ENCODE measurements at regions not wholly inside any gene's neighbourhood (a gene's known extent, or its start where the extent isn't known, plus 50 kb on each side); places are given as distances from the start of the nearest gene placed in this dataset.
"Not testable (repeated sequence)": the region's sequence is repeated elsewhere in the genome, so short reads cannot be mapped to it uniquely, and the experiment has no call there.

DNA sequence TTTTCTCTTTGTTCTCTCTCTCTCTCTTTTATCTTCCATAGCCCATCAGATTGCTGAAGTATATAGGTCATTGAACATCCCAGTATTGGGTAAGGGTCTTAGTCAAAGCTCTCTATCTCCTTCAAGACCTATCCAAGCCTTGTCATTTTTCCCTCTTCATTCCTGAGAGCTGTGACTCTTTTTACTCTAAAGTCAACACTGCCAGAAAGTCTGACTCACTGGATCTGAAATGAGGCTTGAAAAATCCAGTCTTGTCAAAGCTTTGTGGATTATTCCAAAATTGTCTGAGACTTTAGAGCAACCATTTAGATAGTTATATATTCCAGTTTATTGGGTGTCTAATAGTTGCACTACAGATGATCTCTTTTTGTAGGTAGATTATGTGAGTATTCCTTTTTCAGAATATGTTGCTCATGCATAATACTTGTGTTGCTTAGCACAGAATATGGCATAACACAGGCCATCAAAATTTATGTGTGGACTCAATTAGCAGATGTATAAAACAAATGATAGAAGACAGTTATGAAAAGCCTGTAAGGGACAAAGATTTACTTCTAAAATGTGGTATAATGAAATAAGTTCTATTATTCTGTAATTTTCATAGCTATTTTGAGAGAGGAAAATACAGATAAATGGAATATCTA is 389.3 kb upstream of the PCDH9 start:
- no peak for DNase-seq

DNA sequence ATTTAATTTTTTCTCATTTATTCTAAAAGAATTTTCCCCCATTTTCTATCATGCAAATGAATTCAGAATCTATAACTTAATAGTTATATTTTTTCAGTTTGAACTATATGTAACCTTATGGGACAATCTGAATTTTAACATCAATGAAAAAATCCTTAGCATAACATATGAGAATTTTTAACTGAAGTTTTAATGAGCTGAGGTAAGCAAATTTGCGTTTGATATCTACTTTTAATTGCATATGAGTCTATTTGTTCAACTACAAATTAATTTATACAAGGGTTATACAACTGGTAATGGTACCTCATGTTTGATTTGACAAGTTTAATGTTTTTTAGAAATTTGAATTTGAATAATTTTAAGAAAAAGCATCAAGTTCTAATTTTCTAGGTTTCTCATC is 384.4 kb upstream of the PCDH9 start:
- DNase-seq, result no peak

DNA sequence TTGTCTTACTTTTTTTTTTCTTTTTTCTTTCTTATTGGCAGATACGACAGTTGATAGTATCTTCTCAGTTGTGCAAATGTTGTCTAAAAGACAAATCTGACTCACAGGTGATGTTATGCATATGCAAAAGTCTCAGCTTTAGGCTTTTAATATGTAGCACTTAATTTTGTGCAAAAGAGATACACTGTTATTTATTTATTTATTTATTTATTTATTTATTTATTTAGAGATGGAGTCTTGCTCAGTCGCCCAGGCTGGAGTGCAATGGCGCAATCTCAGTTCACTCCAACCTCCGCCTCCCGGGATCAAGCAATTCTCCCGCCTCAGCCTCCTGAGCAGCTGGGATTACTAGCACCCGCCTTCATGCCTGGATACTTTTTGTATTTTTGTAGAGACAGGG is 383.9 kb upstream of the PCDH9 start:
- no peak for DNase-seq

DNA sequence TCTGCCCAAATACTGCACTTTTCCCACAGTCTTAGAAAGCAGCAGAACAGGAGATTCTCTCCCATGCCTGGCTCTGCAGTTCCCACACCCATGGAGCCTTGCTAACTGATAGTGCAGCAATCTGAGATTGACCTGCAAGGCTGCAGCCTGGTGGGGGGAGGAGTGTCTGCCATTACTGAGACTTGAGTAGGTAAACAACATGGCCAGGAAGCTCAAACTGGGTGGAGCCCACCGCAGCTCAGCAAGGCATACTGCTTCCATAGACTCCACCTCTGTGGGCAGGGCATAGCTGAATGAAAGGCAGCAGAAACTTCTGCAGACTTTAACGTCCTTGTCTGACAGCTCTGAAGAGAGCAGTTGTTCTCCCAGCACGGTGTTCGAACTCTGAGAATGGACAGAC is 358.5 kb upstream of the PCDH9 start:
- DNase-seq, result no peak

DNA sequence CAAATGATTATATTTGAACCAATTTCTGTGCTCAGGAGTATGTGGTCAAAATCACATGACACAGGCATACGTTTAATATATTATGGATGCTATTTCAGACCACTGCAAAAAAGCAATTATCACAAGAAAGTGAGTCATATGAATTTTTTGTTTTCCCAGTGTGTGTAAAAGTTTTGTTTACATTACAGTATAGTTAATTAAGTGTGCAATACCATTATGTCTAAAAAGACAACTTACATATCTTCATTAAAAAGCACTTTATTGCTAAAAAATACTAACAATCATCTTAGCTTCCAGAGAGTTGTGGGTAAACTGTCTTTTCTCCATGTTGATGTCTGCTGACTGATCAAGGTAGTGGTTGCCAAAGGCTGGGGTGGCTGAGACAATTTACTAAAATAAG is 347.2 kb upstream of the PCDH9 start:
- no peak for DNase-seq

DNA sequence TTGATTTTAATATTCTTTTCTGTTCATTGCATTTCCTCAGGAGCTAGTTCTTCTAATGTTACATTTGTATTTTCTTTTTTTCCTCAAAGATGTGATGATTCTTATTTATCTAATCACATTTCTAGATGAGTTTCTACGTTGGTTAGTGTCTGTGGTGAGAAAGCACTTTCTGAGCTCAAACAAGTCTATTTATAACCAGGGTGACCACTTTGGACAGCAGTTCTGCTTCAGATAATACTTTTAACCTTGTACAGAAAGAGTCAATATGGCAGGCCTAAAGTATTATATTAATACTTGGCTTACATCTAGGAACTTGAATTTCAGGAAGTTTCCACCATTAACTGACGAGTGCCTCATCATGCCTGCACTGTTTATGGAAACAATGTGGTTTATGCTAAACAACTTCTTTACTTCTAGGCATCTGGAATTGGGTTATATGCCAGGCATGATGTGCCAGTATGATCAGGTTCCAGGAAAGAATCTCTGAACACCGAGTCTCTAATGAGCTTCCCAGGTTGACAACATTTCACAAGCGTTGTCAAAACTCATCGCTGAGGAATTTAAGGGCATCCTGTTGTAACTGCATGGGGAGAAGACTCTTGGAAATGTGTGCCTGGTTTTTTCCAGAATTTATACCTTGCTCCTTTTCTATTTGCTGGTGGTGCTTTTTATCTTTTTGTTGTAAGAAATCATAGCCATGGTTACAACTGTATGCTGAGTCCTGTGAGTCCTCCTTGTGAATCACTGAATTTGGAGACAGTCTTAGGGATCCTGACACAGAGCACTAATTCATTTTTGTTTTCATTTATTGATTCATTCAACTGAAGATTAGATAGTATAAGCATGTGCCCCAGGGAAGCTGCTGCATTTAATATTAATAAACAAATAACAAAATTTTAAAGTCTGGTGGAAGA is 344.4 kb upstream of the PCDH9 start:
- peak; percentile 39 to 66 for DNase-seq

DNA sequence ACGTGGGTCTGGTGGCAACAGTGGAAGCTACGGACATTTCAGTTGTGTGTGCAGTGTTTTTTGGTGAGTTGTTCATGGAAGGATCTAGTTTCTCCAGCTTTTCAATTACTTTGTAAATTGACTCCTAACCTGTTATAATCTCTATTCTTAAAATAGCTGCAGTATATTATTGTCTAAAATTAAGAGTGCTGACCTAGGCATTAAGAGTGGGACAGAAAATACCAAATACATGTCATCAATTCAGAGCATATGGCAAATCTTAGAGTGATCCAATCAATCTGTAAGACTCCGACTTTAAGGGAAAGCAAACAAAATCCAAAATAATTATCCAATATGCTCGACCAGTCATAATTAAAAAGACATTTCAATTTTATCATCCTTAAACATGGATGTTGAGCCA is 338.1 kb upstream of the PCDH9 start:
- no peak for DNase-seq

DNA sequence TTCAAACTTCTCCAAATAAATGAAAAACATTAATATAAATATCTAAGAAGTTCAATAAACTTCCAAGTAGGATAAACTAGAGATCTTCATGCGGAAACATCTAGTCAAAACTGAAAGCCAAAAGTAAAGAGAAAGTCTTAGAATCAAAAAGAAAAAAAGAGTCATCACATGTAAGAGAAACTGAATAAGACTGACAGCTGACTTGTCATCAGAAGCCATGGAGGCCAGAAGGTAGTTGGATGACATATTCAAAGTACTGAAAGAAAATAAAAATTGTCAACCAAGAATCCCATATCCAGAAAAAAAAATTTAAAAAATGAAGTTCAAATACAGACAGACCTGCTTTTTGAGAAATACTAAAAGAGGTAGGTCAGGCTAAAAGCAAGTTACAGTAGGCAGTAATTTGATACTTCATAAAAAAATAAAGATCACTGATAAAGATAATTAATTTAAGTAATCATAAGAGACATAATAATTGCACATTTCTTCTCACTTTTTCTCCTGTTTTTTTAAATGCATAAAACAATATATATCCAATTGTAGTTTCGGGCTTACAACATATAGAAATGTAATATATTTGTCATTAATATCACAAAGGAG is 327.6 kb upstream of the PCDH9 start:
- DNase-seq, result no peak

DNA sequence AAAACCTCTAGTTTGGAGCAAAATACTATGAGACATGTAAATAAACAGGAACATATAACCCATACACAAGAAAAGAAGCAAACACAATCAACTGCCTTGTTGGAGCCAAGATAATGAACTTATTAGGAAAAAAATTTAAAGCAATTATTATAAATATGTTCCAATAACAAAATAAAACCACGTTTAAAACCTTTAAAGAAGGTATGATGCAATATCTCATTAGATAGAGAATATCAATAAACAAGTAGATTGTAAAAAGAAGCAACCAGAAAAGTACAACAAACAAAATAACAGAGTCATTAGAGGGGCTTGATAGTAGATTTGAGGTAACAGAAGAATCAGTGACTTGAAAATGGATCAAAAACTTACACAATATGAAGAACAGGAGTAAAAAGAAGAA is 327.0 kb upstream of the PCDH9 start:
- DNase-seq, result no peak

DNA sequence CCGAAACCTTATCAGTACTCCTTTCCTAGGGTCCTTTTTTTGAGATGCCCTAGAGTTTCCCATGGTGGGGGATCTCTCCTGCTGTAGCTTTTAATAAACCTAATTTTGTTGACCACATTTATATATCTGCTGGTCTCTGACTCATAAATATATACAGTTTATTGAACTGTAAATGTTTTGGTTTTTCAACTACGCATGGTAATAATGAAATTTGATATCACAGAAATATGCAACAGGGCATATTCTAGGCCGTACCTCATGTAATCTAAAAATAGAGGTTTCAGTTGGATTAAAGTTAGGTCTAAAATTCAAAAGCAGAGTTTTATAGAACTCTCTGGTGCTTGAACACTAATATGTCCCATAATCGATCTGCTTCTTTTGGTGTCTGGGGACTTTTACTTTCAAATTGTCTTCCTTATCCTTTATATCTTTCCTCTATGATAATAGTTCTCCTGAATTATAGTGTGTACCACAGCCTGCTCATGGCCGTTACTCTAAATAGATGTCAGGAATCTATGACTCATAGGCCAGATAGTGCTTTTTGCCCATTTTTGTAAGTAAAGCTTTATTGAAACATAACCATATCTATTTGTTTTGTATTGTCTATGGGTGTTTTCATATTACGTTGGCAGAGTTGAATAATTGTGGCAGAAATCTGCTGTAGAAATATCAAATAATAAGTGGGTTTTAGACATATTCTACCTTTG is 324.8 kb upstream of the PCDH9 start:
- no peak for DNase-seq

DNA sequence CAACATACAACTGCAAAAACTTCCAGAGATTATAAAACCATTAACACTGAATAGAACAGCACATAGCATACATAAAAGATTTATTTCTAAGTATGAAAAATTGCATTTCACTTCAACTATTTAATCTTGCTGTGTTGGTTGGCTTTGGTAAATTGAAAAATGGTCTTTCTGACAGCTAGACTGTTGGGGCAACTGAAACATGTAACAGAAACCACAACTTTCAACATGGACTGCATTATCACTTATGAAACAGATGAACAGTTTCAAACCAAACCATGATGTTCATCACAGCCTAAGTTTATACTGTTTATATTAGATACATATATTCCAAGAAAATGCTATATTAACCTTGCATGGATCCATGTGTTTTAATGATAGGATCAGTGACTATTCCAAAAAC is 324.1 kb upstream of the PCDH9 start:
- DNase-seq, result no peak

DNA sequence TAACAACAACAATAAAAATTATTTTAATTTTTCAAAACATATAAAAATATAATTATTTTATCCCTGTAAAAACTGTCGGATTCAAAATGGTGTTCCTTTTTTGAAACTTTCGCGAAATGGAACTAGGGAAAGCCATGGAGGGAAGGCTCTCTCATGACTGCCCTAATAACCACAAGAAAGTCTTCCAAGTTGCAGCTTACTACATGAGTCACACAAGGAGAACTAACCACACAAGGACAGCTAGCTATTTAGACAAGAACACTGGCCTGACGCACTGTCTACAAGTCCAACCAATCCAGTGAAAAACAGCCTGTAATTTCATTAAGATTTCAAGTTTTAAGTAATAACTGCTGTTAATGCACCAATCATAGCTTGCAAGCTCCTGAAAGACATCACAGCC is 319.2 kb upstream of the PCDH9 start:
- DNase-seq, result no peak

DNA sequence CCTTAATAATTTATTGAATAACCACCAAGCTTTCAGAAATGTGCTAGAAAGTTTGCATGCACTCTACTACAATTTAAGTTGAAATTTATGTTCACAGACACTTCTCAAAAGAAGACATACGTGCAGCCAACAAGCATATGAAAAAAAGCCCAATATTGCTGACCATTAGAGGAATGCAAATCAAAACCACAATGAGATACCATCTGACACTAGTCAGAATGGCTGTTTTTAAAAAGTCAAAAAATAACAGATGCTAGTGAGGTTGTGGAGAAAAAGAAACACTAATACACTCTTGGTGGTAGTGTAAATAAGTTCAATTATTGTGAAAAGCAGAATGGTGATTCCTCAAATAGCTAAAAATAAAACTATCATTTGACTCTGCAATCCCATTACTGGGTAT is 308.8 kb upstream of the PCDH9 start:
- DNase-seq, result no peak

DNA sequence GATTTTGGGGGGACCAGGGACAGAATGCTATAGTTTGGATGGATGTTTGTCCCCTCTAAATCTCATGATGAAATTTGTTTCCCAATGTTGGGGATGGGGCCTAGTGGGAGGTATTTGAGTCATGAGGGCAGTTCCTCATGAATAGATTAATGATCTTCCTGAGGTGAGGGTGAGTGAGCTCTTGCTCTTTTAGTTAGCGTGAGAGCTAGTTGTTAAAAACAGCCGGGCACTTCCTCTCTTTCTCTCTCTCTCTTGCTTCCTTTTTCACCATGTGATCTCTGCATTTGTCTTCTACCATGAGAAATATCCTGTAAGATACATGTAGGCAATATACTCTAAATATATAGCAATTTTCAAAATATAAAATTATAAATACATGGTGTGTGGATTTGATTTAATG is 290.8 kb upstream of the PCDH9 start:
- no peak for DNase-seq

DNA sequence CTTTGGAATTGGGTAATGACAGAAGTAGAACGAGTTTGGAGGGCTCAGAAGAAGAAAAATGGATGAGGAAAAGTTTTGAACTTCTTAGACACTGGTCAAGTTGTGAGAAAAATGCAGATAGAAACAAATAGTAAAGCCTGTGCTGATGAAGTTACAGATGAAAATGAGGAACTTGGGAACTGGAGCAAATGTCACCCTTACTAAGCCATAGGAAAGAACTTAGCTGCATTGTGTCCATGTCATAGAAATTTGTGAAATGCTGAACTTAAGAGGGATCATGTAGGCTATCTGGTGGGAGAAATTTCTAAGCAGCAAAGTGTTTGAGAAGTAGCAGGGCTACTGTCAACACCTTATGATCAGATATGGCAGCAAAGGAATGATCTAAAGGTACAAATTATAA is 289.2 kb upstream of the PCDH9 start:
- no peak for DNase-seq

DNA sequence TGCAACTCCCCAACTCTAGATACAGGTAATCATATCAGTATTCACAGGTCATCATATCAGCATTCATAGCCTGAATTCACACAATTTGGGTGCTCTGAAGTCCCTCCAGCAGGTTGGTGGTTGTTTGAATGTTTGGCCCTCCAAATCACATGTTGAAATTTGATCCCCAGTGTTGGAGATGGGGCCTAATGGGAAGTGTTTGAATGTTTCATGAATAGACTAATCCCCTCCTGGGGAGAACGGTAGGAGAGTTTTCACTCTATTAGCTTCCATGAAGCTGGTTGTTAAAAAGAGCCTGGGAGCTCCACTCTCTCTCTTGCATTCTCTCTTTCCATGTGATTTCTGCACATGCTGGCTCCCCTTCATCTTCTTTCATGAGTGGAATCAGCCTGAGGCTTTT is 288.6 kb upstream of the PCDH9 start:
- DNase-seq, result no peak

DNA sequence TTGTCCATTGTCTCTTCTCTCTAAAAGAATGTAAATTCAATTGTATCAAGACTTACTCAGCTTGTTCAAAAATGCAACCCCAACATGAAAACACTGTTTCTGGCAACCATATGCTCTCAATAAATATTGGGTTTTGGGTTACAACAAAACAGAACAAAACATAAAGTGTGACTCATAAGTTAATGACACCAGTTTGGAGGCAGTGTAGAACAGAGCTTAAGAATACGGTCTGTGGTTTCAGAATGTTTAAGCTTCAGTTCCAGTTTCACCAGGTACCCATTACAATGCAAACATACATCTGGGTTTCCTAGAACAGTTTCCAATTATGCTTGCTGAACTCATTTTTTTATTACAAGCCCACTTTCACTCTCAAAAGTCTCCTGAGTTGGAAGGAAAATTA is 285.8 kb upstream of the PCDH9 start:
- DNase-seq, result no peak

DNA sequence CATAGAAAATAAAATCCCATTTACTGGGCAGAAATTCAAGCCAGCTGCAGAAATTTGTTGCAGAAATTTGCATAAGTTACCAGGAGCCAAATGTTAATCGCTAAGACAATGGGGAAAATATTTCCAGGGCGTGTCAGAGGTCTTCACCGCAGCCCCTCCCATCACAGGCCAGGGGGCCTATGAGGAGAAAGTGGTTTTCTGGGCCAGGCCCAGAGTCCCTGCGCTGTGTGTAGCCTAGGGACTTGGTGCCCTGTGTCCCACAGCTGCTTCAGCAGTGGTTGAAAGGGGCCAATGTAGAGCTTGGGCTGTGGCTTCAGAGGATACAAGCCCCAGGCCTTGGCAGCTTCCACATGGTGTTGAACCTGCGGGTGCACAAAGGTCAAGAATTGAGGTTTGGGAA is 278.9 kb upstream of the PCDH9 start:
- no peak for DNase-seq

DNA sequence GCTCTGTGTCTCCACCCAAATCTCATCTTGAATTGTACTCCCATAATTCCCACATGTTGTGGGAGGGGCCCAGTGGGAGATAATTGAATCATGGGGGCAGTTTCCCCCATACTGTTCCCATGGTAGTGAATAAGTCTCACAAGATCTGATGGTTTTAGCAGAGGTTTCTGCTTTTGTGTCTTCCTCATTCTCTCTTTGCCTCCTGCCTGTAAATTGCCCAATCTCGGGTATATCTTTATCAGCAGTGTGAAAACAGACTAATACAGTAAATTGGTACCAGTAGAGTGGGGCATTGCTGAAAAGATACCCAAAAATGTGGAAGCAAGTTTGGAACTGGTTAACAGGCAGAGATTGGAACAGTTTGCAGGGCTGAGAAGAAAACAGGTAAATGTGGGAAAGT is 278.1 kb upstream of the PCDH9 start:
- DNase-seq, result not testable (repeated sequence)

DNA sequence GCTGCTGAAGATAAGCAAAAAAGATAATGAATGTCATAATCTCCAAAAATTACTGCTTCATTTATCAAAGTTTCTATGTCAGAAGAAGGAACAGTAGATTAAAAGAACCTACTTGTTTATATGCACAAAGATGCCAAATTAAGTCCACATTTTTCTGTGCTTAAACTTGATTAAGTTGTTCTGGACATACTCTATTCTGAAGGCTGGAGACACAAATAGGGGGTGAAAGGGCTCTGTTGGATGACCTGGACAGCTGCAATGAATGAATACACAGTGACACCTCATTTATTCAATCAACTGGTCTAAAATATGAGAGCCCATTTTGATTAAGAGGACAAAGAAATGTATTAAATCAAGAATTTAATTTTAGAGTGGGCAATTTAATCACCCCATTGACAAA is 276.3 kb upstream of the PCDH9 start:
- DNase-seq, result no peak

DNA sequence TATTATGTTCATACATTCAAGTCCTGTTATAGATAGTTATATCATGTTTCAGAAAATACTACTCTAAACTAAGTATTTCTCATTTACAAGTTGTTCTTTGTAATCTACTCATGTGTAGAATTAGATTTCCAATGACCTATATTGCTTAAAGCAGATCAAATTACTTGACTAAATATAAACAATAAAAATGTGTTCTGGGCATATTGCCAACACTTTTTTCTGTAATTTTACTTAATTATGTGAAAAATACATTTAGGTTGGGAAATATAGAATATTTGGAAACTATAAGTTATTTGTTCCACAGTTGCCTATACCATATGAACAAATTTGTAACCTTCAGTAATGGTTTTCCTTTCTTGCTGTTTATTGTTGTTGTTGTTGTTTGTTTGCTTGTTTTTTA is 275.2 kb upstream of the PCDH9 start:
- DNase-seq, result no peak

DNA sequence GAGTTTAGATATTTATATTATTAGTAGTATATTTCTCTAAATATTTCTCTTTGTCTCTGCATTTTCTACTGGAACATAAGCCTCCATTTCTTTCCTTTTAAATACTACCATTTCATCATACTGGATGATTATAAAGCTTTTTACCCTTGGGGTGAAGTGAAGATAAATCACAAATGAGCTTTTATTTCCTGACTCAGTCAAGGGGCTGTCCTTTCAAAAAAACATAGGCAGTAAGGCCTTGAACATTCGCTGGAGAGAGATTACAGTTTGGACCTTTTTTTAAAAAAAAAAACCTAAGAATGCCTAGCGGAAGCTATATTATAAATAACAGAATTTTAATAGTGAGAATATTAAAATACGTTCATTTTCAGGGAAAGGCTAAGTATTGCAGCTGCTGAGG is 268.8 kb upstream of the PCDH9 start:
- no peak for DNase-seq

DNA sequence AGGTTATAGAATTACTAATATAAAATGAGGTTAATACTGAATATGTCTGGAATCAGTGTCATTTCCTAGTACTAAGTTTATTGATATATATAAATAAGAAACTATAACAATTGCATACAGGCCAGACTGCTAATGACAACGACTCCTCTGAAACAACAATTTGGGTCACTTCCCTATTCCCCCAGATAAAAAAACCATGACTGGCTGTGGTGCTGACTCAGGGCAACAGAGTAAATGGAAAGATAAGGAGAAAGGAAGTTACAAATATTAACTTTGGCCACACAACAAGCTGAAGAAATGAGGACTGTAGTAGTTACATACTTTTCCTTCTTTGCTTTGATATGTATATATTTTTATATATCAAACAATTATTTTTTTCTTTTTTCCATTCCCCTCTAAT is 263.7 kb upstream of the PCDH9 start:
- DNase-seq, result no peak

DNA sequence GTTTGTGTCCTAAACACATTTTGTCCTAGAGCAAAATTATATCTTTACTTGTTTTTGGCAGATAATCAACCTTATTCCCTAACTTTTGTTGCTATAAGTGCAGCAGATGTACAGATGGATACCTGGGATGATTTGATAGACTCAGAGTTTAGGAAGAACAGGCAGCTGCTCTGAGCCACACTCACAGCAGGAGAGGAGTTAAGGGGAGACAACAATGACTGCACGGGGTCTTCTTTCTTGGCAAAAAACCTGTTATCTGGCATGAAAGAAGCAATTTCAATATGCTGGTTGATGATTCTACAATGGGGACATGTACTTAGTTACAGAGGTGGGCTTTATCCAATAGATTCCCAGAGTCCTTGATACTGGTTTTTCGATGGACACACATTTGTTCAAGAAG is 258.9 kb upstream of the PCDH9 start:
- no peak for DNase-seq
